ENCODE measurements at regions not wholly inside any gene's neighbourhood (a gene's known extent, or its start where the extent isn't known, plus 50 kb on each side); places are given as distances from the start of the nearest gene placed in this dataset.

DNA sequence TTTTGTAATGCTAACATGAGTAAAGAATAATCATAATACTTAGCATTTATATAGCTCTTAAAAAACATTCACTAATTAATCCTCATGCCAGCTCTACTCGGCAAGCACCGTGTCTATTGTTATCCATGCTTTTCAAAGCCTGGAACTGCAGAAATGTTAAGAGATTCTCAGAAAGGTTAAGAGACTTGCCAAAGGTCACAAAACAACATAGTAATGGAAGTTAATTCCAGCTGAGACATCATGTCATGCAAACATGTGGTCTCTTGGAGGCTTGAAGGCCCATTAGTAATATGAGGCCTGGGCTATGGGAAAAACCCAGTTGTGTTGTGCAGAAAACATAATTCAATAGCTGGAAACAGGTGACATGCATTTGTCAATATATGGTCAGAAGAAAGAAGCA, 389.9 kb upstream of the GOT2 start:
- no peaks in the 10 kb centered on the region for H3K36me3 ChIP-seq (replicated peaks; ENCODE audit: insufficient read depth, low read length)
- no peak overlapping the region for H3K27ac ChIP-seq (ENCODE audit: low read length)
- no peaks in the 10 kb centered on the region for H3K9me2 ChIP-seq (replicated peaks; ENCODE audit: insufficient read depth, low read length)
- H4K20me1 ChIP-seq (ENCODE audit: insufficient read depth, low read length), result no peaks in the 10 kb centered on the region
- no peak overlapping the region for H3K4me3 ChIP-seq (ENCODE audit: low read length)
- H3K9ac ChIP-seq (ENCODE audit: low read length), result no peak overlapping the region
- H3K9me3 ChIP-seq (replicated peaks; ENCODE audit: insufficient read depth, low read length), result no peaks in the 10 kb centered on the region
- H3K4me2 ChIP-seq (ENCODE audit: low read depth, low read length), result no peak overlapping the region
- no peak overlapping the region for H2AFZ ChIP-seq (ENCODE audit: low read length)
- TF ChIP-seq EZH2 (optimal IDR thresholded peaks at IDR 0.05; ENCODE audit: low read depth, low read length) (no peak), CTCF (IDR thresholded peaks at IDR 0.05; ENCODE audit: low read length) (no peak), EZH2phosphoT487 (IDR thresholded peaks at IDR 0.05; ENCODE audit: low read length) (no peak)
- DNase-seq, result no peak
- H3K79me2 ChIP-seq (ENCODE audit: low read length), result no peaks in the 10 kb centered on the region
- no peaks in the 10 kb centered on the region for H3K4me1 ChIP-seq (ENCODE audit: low read length)
- H3F3A ChIP-seq (ENCODE audit: insufficient read depth, low read length), result no peaks in the 10 kb centered on the region
- no peaks in the 10 kb centered on the region for H3K27me3 ChIP-seq (replicated peaks; ENCODE audit: insufficient read depth, low read length)

DNA sequence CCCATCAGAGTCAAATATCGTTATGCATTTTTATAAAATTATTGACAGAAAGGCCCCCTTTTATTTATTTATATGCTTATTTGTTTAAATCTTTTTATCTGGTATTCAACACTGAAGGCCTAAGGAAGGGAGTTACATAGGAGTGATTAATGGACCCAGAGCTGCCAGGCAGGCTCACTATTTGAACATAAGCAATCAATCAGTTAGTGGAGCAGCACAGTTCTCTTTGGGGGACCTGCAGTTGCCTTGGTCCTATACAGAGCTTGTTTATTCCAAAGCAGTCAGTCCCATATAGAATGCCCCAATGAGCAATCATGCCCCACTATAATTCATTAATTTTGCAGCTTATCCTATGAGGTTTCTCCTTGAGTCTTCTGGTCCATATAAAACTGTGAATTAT, 389.4 kb upstream of the GOT2 start:
- Histone ChIP-seq H4K20me1 (ENCODE audit: insufficient read depth, low read length) (no peaks in the 10 kb centered on the region), H3K79me2 (ENCODE audit: low read length) (no peaks in the 10 kb centered on the region), H3K9me2 (replicated peaks; ENCODE audit: insufficient read depth, low read length) (no peaks in the 10 kb centered on the region), H3K9me3 (replicated peaks; ENCODE audit: insufficient read depth, low read length) (no peaks in the 10 kb centered on the region), H3K27me3 (replicated peaks; ENCODE audit: insufficient read depth, low read length) (no peaks in the 10 kb centered on the region), H2AFZ (ENCODE audit: low read length) (no peak overlapping the region), H3K27ac (ENCODE audit: low read length) (no peak overlapping the region), H3K4me1 (ENCODE audit: low read length) (no peaks in the 10 kb centered on the region), H3K4me3 (ENCODE audit: low read length) (no peak overlapping the region), H3K9ac (ENCODE audit: low read length) (no peak overlapping the region), H3K4me2 (ENCODE audit: low read depth, low read length) (no peak overlapping the region), H3K36me3 (replicated peaks; ENCODE audit: insufficient read depth, low read length) (no peaks in the 10 kb centered on the region), H3F3A (ENCODE audit: insufficient read depth, low read length) (no peaks in the 10 kb centered on the region)
- TF ChIP-seq EZH2phosphoT487 (IDR thresholded peaks at IDR 0.05; ENCODE audit: low read length) (no peak), CTCF (IDR thresholded peaks at IDR 0.05; ENCODE audit: low read length) (no peak), EZH2 (optimal IDR thresholded peaks at IDR 0.05; ENCODE audit: low read depth, low read length) (no peak)
- DNase-seq, result no peak

- no peaks in the 10 kb centered on the region for H4K20me1 ChIP-seq (ENCODE audit: insufficient read depth, low read length)
- no peak for DNase-seq
- H3K9me2 ChIP-seq (replicated peaks; ENCODE audit: insufficient read depth, low read length), result no peaks in the 10 kb centered on the region
- no peak overlapping the region for H3K9ac ChIP-seq (ENCODE audit: low read length)
- no peaks in the 10 kb centered on the region for H3K9me3 ChIP-seq (replicated peaks; ENCODE audit: insufficient read depth, low read length)
- H3K79me2 ChIP-seq (ENCODE audit: low read length), result no peaks in the 10 kb centered on the region
- H3K4me3 ChIP-seq (ENCODE audit: low read length), result no peak overlapping the region
- H3K27me3 ChIP-seq (replicated peaks; ENCODE audit: insufficient read depth, low read length), result no peaks in the 10 kb centered on the region
- H3K4me1 ChIP-seq (ENCODE audit: low read length), result no peaks in the 10 kb centered on the region
- H3F3A ChIP-seq (ENCODE audit: insufficient read depth, low read length), result no peaks in the 10 kb centered on the region
- no peak overlapping the region for H3K27ac ChIP-seq (ENCODE audit: low read length)
- no peaks in the 10 kb centered on the region for H3K36me3 ChIP-seq (replicated peaks; ENCODE audit: insufficient read depth, low read length)
- TF ChIP-seq EZH2 (optimal IDR thresholded peaks at IDR 0.05; ENCODE audit: low read depth, low read length) (no peak), EZH2phosphoT487 (IDR thresholded peaks at IDR 0.05; ENCODE audit: low read length) (no peak), CTCF (IDR thresholded peaks at IDR 0.05; ENCODE audit: low read length) (no peak)
- H2AFZ ChIP-seq (ENCODE audit: low read length), result no peak overlapping the region
- H3K4me2 ChIP-seq (ENCODE audit: low read depth, low read length), result no peak overlapping the region
Observed at GRCh38 chr16:59122262-59122537, 388.1 kb upstream of the GOT2 start.
